Limb (tissue), 2 donors: ENCODE measurements at regions not wholly inside any gene's neighbourhood (a gene's known extent, or its start where the extent isn't known, plus 50 kb on each side); places are given as distances from the start of the nearest gene placed in this dataset.

ENCODE experiments used
- DNase-seq, 2 donors: peaks; one replicate each; pipeline ENCODE4 v3.0.0-alpha.2; 2016; ENCODE audit errors: extremely low spot score in 2 of 2

GRCh38 chr6:95242560-95242959, 334.8 kb upstream of the MANEA start:
- DNase-seq = no peak

- DNase-seq = no peak
These were observed 334.3 kb upstream of the MANEA start for GRCh38 chr6:95243053-95243452.

GRCh38 chr6:95244751-95245150, 332.6 kb upstream of the MANEA start:
- no peak for DNase-seq

GRCh38 chr6:95248499-95248898, 328.8 kb upstream of the MANEA start:
- no peak for DNase-seq

GRCh38 chr6:95249175-95249574, 328.2 kb upstream of the MANEA start:
- DNase-seq = no peak

- DNase-seq = no peak
These were observed 327.7 kb upstream of the MANEA start for GRCh38 chr6:95249661-95250060.

GRCh38 chr6:95263840-95264239, 313.5 kb upstream of the MANEA start:
- DNase-seq = no peak

- DNase-seq = no peak
These were observed 310.6 kb upstream of the MANEA start for GRCh38 chr6:95266537-95267258.

GRCh38 chr6:95274686-95275235, 302.6 kb upstream of the MANEA start:
- DNase-seq = no peak

- DNase-seq = peak in 1 of 2 donors; percentile 55
These were observed 297.7 kb upstream of the MANEA start for GRCh38 chr6:95279616-95280015.

- DNase-seq = no peak
These were observed 296.6 kb upstream of the MANEA start for GRCh38 chr6:95280686-95281273.

GRCh38 chr6:95285881-95286280, 291.5 kb upstream of the MANEA start:
- DNase-seq = no peak

- DNase-seq = peak in 1 of 2 donors; percentile 43
These were observed 290.5 kb upstream of the MANEA start for GRCh38 chr6:95286874-95287273.

GRCh38 chr6:95288251-95288650, 289.1 kb upstream of the MANEA start:
- no peak for DNase-seq

GRCh38 chr6:95292011-95292410, 285.3 kb upstream of the MANEA start:
- no peak for DNase-seq

GRCh38 chr6:95293257-95293656, 284.1 kb upstream of the MANEA start:
- no peak for DNase-seq

GRCh38 chr6:95294043-95294442, 283.3 kb upstream of the MANEA start:
- no peak for DNase-seq

- DNase-seq = no peak
These were observed 267.8 kb upstream of the MANEA start for GRCh38 chr6:95309545-95309944.

- no peak for DNase-seq
These were observed 259.2 kb upstream of the MANEA start for GRCh38 chr6:95318137-95318536.

GRCh38 chr6:95321126-95321525, 256.2 kb upstream of the MANEA start:
- DNase-seq = peak in 1 of 2 donors; percentile 79

GRCh38 chr6:95325916-95326315, 251.4 kb upstream of the MANEA start:
- DNase-seq = no peak

GRCh38 chr6:95328231-95328630, 249.1 kb upstream of the MANEA start:
- no peak for DNase-seq
